Omental fat pad (tissue), 3 donors: ENCODE measurements at regions not wholly inside any gene's neighbourhood (a gene's known extent, or its start where the extent isn't known, plus 50 kb on each side); places are given as distances from the start of the nearest gene placed in this dataset.
"Not testable (repeated sequence)": the region's sequence is repeated elsewhere in the genome, so short reads cannot be mapped to it uniquely, and the experiment has no call there.

Source experiments
- ATAC-seq: fragments of 150-250 bp; one replicate; pipeline ENCODE4 v1.9.1; 2016; ENCODE audit warnings: mild to moderate bottlenecking, moderate library complexity; ENCODE audit not compliant: low FRiP score
- DNase-seq: peaks from one replicate; pipeline ENCODE4 v3.0.0-alpha.2; 2019; ENCODE audit warnings: low spot score
- CTCF ChIP-seq, 3 donors: fragments of 450-650 bp; IDR thresholded peaks; one replicate each; pipeline ENCODE4 v1.5.1; 2016 to 2017; ENCODE audit warnings: antibody characterized with exemption in 3 of 3, mild to moderate bottlenecking in 3 of 3, moderate library complexity in 2 of 3

DNA sequence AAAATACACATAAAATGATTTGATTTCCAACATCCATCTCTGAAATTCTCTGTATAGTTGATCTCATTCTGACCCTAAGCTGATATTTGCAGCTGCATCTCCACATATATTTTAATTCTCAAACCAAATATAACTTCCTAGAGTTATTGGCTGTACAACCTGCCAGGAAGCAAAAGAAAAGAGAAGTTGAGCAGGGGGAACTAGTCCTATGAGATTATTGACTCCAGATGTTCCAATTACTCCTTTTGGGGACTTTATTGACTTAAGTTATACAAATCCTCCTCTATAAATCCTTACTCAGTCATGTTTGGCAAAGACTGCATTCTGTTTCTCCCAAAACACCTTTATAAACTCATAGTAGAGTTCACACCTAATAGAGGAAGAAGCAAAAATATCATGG is 599.4 kb upstream of the ANKRD30A start:
- no peak for DNase-seq
- TF ChIP-seq CTCF (IDR thresholded peaks at IDR 0.05): no peak
- no peak for ATAC-seq

DNA sequence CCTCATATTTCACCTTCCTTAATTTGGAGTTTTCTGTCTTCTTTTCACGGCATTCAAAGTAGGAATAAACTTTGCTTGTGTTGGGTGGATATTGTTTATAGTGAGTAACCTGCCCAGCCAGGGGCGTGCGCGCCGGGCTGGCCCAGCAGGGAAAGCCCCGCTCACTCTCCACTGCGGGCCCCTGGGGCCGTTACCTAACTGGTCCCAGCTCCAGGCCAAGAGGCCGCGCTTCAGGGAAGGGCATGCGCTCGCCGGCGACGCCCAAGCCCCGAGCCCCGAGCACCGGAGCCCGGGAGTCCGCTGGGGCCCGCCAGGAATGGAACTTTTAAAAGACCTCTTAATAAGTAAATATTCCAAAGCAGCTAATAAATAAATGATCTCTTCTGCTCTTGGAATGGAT is 601.3 kb upstream of the ANKRD30A start:
- not testable (repeated sequence) for ATAC-seq, DNase-seq

DNA sequence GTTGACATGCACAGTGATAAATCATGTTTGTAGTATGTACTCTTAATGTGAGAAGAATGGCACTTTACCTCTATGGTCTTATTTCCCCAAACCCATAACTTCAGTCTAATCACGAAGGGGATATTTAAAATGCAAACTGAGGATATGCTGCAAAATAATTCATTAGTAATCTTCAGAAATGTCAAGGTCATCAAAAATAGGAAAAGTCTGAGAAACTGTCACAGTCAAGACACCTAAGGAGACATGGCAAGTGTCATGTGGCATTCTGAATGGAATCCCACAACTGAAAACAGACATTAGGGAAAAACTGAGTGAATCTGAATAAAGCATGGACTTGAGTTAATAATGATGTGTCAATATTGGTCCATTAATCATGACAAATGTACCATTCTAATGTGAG is 605.5 kb upstream of the ANKRD30A start:
- TF ChIP-seq CTCF (IDR thresholded peaks at IDR 0.05): no peak
- no peak for ATAC-seq
- DNase-seq: no peak

GRCh38 chr10:36516281-36516680 is 609.1 kb upstream of the ANKRD30A start:
- no peak for DNase-seq
- ATAC-seq: no peak
- no peak for TF ChIP-seq CTCF (IDR thresholded peaks at IDR 0.05)

DNA sequence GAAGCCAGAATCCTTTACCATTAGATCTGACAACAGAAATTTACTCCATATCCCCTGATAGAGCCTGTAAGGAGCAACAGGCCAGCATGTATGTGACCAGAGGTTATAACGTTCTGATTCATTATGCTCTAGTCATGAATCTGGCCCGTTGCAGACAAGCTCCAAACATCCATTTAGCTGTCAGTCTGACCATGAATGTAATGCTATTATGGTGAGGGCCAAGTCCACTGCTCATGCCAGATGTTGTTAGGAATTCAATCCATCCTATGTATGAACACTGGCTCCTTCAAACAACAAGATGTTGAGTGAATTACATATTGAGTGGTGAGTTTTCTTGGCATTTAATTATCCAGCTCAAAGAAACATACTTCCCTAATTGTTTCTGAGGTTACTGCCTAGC is 610.1 kb upstream of the ANKRD30A start:
- no peak for ATAC-seq
- no peak for TF ChIP-seq CTCF (IDR thresholded peaks at IDR 0.05)

DNA sequence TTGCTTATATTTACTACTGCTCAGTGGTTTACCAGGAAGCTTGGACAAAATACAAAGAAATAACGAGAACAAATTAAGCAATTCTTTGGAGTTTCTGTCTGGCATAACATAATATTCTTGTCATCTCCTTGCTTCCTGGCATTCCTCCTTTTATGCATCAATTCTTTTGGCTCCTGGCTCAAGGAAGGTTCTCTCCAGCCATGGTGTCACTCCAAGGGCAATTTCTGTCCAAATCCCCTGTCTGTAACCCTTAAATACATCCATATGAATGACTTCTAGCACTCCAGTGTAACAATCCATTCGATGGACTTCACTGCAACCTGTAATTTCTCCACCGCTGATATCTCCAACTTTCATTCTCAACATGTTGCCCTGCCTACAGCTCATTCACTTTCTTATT is 617.7 kb upstream of the ANKRD30A start:
- TF ChIP-seq CTCF (IDR thresholded peaks at IDR 0.05): no peak
- ATAC-seq: no peak
- DNase-seq: no peak

More for the DNA sequence above, 610.1 kb upstream of the ANKRD30A start:
- DNase-seq: no peak

DNA sequence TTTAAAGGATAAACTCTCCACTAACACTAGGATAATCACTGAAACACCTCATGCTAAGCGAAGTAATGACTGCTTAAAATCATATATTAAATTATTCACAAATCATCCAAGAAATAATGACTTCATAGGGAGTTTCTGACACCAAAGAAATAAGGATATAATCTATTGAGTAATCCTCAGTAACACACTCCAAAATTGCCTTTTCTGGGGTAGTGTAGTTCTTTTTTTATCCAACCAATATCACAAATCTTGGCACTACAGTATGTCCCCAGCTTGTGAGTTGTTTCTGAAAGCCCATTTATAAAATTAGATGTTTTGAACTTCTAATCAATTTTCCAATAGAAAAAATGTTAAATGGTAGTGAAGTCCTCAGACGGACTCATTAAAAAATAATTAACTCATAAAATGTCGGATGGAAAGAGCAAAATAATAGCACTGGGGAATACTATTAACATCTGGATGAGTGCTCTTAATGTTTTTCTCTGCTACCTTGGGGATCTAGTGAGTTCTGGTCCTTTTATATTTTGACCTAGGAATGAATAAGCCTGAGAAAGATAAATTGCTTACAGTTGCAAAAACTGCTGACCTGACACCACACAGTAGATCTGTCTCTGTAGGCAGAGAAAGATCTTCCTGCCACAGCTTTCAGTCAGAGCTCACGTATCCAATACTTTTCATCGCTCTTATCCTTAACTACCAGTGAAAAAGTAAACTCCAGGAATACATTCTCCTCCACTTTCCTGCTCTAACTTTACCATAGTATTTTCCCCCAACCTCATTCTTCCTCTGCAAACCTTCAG is 618.5 kb upstream of the ANKRD30A start:
- TF ChIP-seq CTCF (IDR thresholded peaks at IDR 0.05): no peak
- ATAC-seq (no peak), DNase-seq (no peak)
